B cell (primary cell): ENCODE measurements at regions not wholly inside any gene's neighbourhood (a gene's known extent, or its start where the extent isn't known, plus 50 kb on each side); places are given as distances from the start of the nearest gene placed in this dataset.

Source experiments
- ATAC-seq: fragments of 200-7000 bp; cut with Tn5 transposase; one replicate; pipeline ENCODE4 v1.10.0; 2021; ENCODE audit warnings: low read depth, mild to moderate bottlenecking, moderate number of reproducible peaks, moderate library complexity
- CTCF ChIA-PET: fragments of 350-600 bp; sonication (Branson Sonifier 250); formaldehyde crosslinking; loops from one replicate; lab custom pipeline; 2021; ENCODE audit warnings: antibody characterized with exemption, inconsistent platforms; lab: Charles Lee
- POLR2A ChIA-PET: fragments of 350-600 bp; sonication (Branson Sonifier 250); formaldehyde crosslinking; loops from one replicate; lab custom pipeline; 2021; ENCODE audit warnings: antibody characterized with exemption; lab: Charles Lee
- DNase-seq: peaks from one replicate; pipeline ENCODE4 v3.0.0; 2013
- H2AFZ ChIP-seq: 2 replicates; pipeline ENCODE4 v1.6.1; 2012; ENCODE audit warnings: mild to moderate bottlenecking, low read depth, low read length; ENCODE audit not compliant: insufficient read depth, poor library complexity, severe bottlenecking
- H3K27ac ChIP-seq, 2 donors: 1 replicate in 1 of 2; 2 replicates in 1 of 2; pipeline ENCODE4 v1.5.1; 2012 to 2013; ENCODE audit warnings: low read length in 2 of 2, mild to moderate bottlenecking in 2 of 2, moderate library complexity in 1 of 2
- H3K27me3 ChIP-seq, 4 experiments: fragments of 200-600 bp in 1 of 4; sonication (generic) in 1 of 4; replicated peaks in 1 of 4; 1 replicate in 2 of 4; 2 replicates in 2 of 4; pipeline versions ENCODE4 v1.6.1 to v1.7.0; 2013 to 2016; ENCODE audit warnings: low read length in 3 of 4, mild to moderate bottlenecking in 2 of 4, mixed read lengths in 1 of 4, moderate library complexity in 1 of 4; ENCODE audit not compliant: insufficient read depth in 4 of 4, control insufficient read depth in 3 of 4; ENCODE audit errors: control extremely low read depth in 1 of 4
- H3K36me3 ChIP-seq, 2 experiments: replicated peaks in 1 of 2; 1 replicate in 1 of 2; 2 replicates in 1 of 2; pipeline versions ENCODE4 v1.6.1 to v1.7.1; 2013; ENCODE audit warnings: low read length in 1 of 2; ENCODE audit not compliant: insufficient read depth in 2 of 2, control insufficient read depth in 1 of 2; ENCODE audit errors: control extremely low read depth in 1 of 2, extremely low read depth in 1 of 2
- H3K4me1 ChIP-seq, 2 donors: fragments of 200-600 bp in 1 of 2; sonication (generic) in 1 of 2; 1 replicate in 1 of 2; 2 replicates in 1 of 2; pipeline versions ENCODE4 v1.5.1 to v1.6.1; 2013 to 2017; ENCODE audit warnings: low read length in 2 of 2; ENCODE audit not compliant: control insufficient read depth in 2 of 2, insufficient read depth in 2 of 2
- H3K4me2 ChIP-seq: replicated peaks from 2 replicates; pipeline ENCODE3; 2012; ENCODE audit warnings: mild to moderate bottlenecking, low read depth, low read length; ENCODE audit not compliant: poor library complexity, severe bottlenecking
- H3K4me3 ChIP-seq, 5 experiments: fragments of 200-600 bp in 1 of 5; sonication (generic) in 1 of 5; 1 replicate in 3 of 5; 2 replicates in 2 of 5; pipeline versions ENCODE4 v1.5.1 to v1.7.0; 2011 to 2016; ENCODE audit warnings: low read length in 4 of 5, mild to moderate bottlenecking in 4 of 5, low read depth in 2 of 5, control low read depth in 1 of 5, moderate library complexity in 1 of 5; ENCODE audit not compliant: insufficient read depth in 1 of 5; ENCODE audit errors: control extremely low read depth in 1 of 5, extremely low read depth in 1 of 5
- H3K79me2 ChIP-seq: fragments of 200-600 bp; sonication (generic); one replicate; pipeline ENCODE4 v1.6.0; 2016; ENCODE audit warnings: low read length; ENCODE audit not compliant: control insufficient read depth, insufficient read depth
- H3K9ac ChIP-seq: fragments of 200-600 bp; sonication (generic); 2 replicates; pipeline ENCODE4 v1.6.1; 2017; ENCODE audit warnings: mild to moderate bottlenecking, low read length, moderate library complexity
- H3K9me3 ChIP-seq, 3 donors: one replicate each; pipeline versions ENCODE4 v1.6.1 to v1.7.1; 2013; ENCODE audit warnings: low read length in 2 of 3; ENCODE audit not compliant: control insufficient read depth in 2 of 3, insufficient read depth in 1 of 3; ENCODE audit errors: control extremely low read depth in 1 of 3
- H4K20me1 ChIP-seq: 2 replicates; pipeline ENCODE4 v1.6.0; 2012; ENCODE audit warnings: mild to moderate bottlenecking, low read length; ENCODE audit not compliant: insufficient read depth, control insufficient read depth, poor library complexity, severe bottlenecking
- H3K27ac Mint-ChIP-seq: one replicate; pipeline ENCODE4 v1.8.0; 2021; ENCODE audit warnings: mixed read lengths
- H3K27me3 Mint-ChIP-seq: one replicate; pipeline ENCODE4 v1.8.0; 2021; ENCODE audit warnings: mixed read lengths
- H3K4me1 Mint-ChIP-seq: one replicate; pipeline ENCODE4 v1.8.0; 2021; ENCODE audit warnings: mixed read lengths
- H3K4me3 Mint-ChIP-seq: one replicate; pipeline ENCODE4 v1.8.0; 2021; ENCODE audit warnings: mixed read lengths
- H3K9me3 Mint-ChIP-seq: one replicate; pipeline ENCODE4 v1.8.0; 2022; ENCODE audit warnings: mixed read lengths; ENCODE audit not compliant: insufficient read depth
- EZH2 ChIP-seq: IDR thresholded peaks from 2 replicates; pipeline ENCODE4 v1.6.1; 2012; ENCODE audit warnings: borderline replicate concordance, low read depth, mild to moderate bottlenecking, moderate library complexity, low read length; ENCODE audit not compliant: insufficient read depth, poor library complexity, severe bottlenecking
- WGBS: methylation state at CpG from one replicate; pipeline ENCODE4 v1.1.5; 2013; ENCODE audit warnings: missing lambda C conversion rate; ENCODE audit not compliant: insufficient coverage; 5-methylcytosine and 5-hydroxymethylcytosine counted together
- intact Hi-C: fragments of 100-400 bp; cut with micrococcal nuclease; formaldehyde crosslinking; loops from one replicate; pipeline ENCODE4 v1.10.0; 2022
- TF ChIP-seq, protein P1 (sequence below): fragments of 200-600 bp; IDR thresholded peaks from one replicate; pipeline ENCODE4 v1.8.0; 2022; ENCODE audit warnings: antibody characterized with exemption, mild to moderate bottlenecking

DNA sequence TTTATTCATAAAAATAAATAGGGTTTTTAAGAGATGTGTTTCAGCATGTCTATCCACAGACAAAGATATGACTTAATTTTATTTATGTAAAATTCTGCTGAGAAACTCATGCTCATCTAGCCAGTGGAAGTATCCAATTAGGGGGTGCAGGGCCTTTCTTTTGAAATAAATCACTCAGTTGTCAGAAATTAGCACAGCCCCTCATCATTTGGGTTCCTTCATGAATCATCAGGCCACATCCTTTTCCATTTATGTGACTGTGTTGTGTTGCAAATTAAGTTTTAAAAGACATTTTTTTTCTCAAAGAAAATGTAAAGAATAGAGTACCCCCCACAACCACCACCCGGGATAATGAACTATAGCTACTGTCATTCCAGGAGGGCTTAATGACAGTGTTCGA, 185.8 kb downstream of the NRP2 start:
- CTCF ChIA-PET: no interaction called here
- intact Hi-C loops: no loop called here

DNA sequence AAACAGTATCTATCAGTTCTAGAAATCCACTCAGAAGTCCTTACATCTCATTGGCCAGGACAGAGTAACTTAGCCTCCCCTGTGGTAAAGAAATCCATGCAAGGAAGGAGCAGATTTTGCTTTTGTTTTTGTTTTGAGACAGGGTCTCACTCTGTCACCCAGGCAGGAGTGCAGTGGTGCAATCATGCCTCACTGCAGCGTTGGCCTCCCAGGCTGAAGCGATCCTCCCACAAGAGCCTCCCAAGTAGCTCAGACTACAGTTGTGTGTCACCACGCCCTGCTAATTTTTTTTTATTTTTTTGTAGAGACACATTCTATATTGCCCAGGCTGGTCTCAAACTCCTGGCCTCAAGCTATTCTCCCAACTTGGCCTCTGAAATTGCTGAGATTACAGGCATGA, 185.1 kb downstream of the NRP2 start:
- no peaks in the 10 kb centered on the region for H3K4me1 Mint-ChIP-seq
- ATAC-seq (no peak), DNase-seq (no peak)
- no peak for TF ChIP-seq EZH2
- TF ChIP-seq, protein P1, sequence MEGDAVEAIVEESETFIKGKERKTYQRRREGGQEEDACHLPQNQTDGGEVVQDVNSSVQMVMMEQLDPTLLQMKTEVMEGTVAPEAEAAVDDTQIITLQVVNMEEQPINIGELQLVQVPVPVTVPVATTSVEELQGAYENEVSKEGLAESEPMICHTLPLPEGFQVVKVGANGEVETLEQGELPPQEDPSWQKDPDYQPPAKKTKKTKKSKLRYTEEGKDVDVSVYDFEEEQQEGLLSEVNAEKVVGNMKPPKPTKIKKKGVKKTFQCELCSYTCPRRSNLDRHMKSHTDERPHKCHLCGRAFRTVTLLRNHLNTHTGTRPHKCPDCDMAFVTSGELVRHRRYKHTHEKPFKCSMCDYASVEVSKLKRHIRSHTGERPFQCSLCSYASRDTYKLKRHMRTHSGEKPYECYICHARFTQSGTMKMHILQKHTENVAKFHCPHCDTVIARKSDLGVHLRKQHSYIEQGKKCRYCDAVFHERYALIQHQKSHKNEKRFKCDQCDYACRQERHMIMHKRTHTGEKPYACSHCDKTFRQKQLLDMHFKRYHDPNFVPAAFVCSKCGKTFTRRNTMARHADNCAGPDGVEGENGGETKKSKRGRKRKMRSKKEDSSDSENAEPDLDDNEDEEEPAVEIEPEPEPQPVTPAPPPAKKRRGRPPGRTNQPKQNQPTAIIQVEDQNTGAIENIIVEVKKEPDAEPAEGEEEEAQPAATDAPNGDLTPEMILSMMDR: no peak
- no peaks in the 10 kb centered on the region for H4K20me1 ChIP-seq
- ChIA-PET POLR2A (no interaction called here), CTCF (no interaction called here)
- no peaks in the 10 kb centered on the region for H3K4me1 ChIP-seq
- no peak overlapping the region for H3K27ac Mint-ChIP-seq
- H3K4me2 ChIP-seq: no peak overlapping the region
- H3K27ac ChIP-seq: no peak overlapping the region
- H3K4me3 ChIP-seq: no peak overlapping the region
- intact Hi-C loops: no loop called here
- peaks cover 0 to 4% (median 1%) of the 10 kb centered on the region in 4 experiments for H3K27me3 ChIP-seq
- H3K9me3 Mint-ChIP-seq: no peaks in the 10 kb centered on the region
- H3K9ac ChIP-seq: no peak overlapping the region
- H3K79me2 ChIP-seq: no peaks in the 10 kb centered on the region
- H3K27me3 Mint-ChIP-seq: peaks cover 21% of the 10 kb centered on the region
- H3K36me3 ChIP-seq: no peaks in the 10 kb centered on the region
- H2AFZ ChIP-seq: no peak overlapping the region
- 80% methylated on average over 1 of the region's 3 CpGs for WGBS
- no peaks in the 10 kb centered on the region for H3K9me3 ChIP-seq
- H3K4me3 Mint-ChIP-seq: no peak overlapping the region

More for the DNA sequence above, 185.8 kb downstream of the NRP2 start:
- H3K9me3 Mint-ChIP-seq: no peaks in the 10 kb centered on the region
- Histone ChIP-seq H4K20me1 (no peaks in the 10 kb centered on the region), H3K4me1 (no peaks in the 10 kb centered on the region), H3K27me3 (peaks cover 0 to 4% (median 1%) of the 10 kb centered on the region in 4 experiments), H2AFZ (no peak overlapping the region), H3K4me2 (no peak overlapping the region), H3K27ac (no peak overlapping the region), H3K79me2 (no peaks in the 10 kb centered on the region), H3K9ac (no peak overlapping the region), H3K9me3 (no peaks in the 10 kb centered on the region), H3K36me3 (no peaks in the 10 kb centered on the region), H3K4me3 (no peak overlapping the region)
- DNase-seq (no peak), ATAC-seq (no peak)
- H3K4me3 Mint-ChIP-seq: no peak overlapping the region
- no peak for TF ChIP-seq EZH2
- TF ChIP-seq, protein P1: no peak
- no peak overlapping the region for H3K27ac Mint-ChIP-seq
- no CpG with 5 or more reads among the region's 2 CpGs for WGBS
- H3K4me1 Mint-ChIP-seq: no peaks in the 10 kb centered on the region
- POLR2A ChIA-PET: interaction anchor here (0.6 kb wide), 1 partner anchor 144 kb away, joined by 11 read pairs; no protein-coding TSS in a partner anchor
- peaks cover 21% of the 10 kb centered on the region for H3K27me3 Mint-ChIP-seq
